GM12878 (cell line): ENCODE measurements at regions not wholly inside any gene's neighbourhood (a gene's known extent, or its start where the extent isn't known, plus 50 kb on each side); places are given as distances from the start of the nearest gene placed in this dataset.

Experiments
- BRCA1 ChIP-seq: IDR thresholded peaks from 2 replicates; pipeline ENCODE4 v1.6.1; 2011; ENCODE audit warnings: low read depth, low read length, improper control_type of control experiment
- CBX3 ChIP-seq: fragments of 200-600 bp; sonication (generic); IDR thresholded peaks from 2 replicates; pipeline ENCODE4 v1.6.1; 2016; ENCODE audit warnings: low read depth, borderline replicate concordance
- CTCF ChIP-seq, 3 experiments: IDR thresholded peaks in 2 of 3; conservative IDR thresholded peaks in 1 of 3; 2 replicates each; pipeline ENCODE4 v1.5.1; 2011; ENCODE audit warnings: low read depth in 3 of 3, low read length in 3 of 3, mild to moderate bottlenecking in 3 of 3, control low read depth in 2 of 3, moderate library complexity in 2 of 3, inconsistent platforms in 1 of 3, mixed read lengths in 1 of 3; ENCODE audit not compliant: control insufficient read depth in 2 of 3, insufficient read depth in 1 of 3; ENCODE audit errors: extremely low read depth in 1 of 3
- MLLT1 ChIP-seq: fragments of 450-650 bp; IDR thresholded peaks from 2 replicates; pipeline ENCODE4 v1.6.1; 2016; ENCODE audit warnings: mild to moderate bottlenecking
- NBN ChIP-seq: fragments of 450-650 bp; IDR thresholded peaks from 2 replicates; pipeline ENCODE4 v1.6.1; 2016
- NRF1 ChIP-seq: conservative IDR thresholded peaks from 2 replicates; pipeline ENCODE4 v1.6.1; 2011; ENCODE audit warnings: mild to moderate bottlenecking, low read depth, low read length, improper control_type of control experiment
- POLR2A ChIP-seq: IDR thresholded peaks from 2 replicates; pipeline ENCODE4 v1.6.1; 2011; ENCODE audit warnings: low read depth, mild to moderate bottlenecking, low read length
- RCOR1 ChIP-seq: conservative IDR thresholded peaks from 2 replicates; pipeline ENCODE4 v1.6.1; 2012; ENCODE audit warnings: low read depth, low read length, improper control_type of control experiment
- RFX5 ChIP-seq: IDR thresholded peaks from 2 replicates; pipeline ENCODE4 v1.6.1; 2011; ENCODE audit warnings: low read depth, low read length, improper control_type of control experiment
- SKIL ChIP-seq: fragments of 450-650 bp; IDR thresholded peaks from 2 replicates; pipeline ENCODE4 v1.6.1; 2017; ENCODE audit warnings: mild to moderate bottlenecking, low read depth, inconsistent platforms; ENCODE audit not compliant: poor library complexity, severe bottlenecking
- SMAD1 ChIP-seq: fragments of 450-650 bp; IDR thresholded peaks from 2 replicates; pipeline ENCODE4 v1.6.1; 2018; ENCODE audit warnings: mild to moderate bottlenecking, low read depth; ENCODE audit not compliant: partially characterized antibody
- TARDBP ChIP-seq: IDR thresholded peaks from 2 replicates; pipeline ENCODE4 v1.6.1; 2016; ENCODE audit warnings: borderline replicate concordance
- ZBTB11 ChIP-seq: fragments of 450-650 bp; formaldehyde crosslinking; IDR thresholded peaks from 2 replicates; pipeline ENCODE4 v1.5.0; 2022; ENCODE audit warnings: mild to moderate bottlenecking, missing genetic modification characterization
- ZNF24 ChIP-seq: fragments of 450-650 bp; IDR thresholded peaks from 2 replicates; pipeline ENCODE4 v1.6.1; 2017; ENCODE audit warnings: antibody characterized with exemption, mild to moderate bottlenecking

GRCh38 chr1:187471555-187471954, 642.8 kb downstream of the PLA2G4A start:
- TF ChIP-seq RFX5 (no peak), NBN (no peak), CTCF (IDR thresholded peaks at IDR 0.05 in 2 of 3, conservative IDR thresholded peaks at IDR 0.05 in 1 of 3; ENCODE audit: control insufficient read depth in 2 of 3, extremely low read depth in 1 of 3, insufficient read depth in 1 of 3, low read depth in 3 of 3, low read length in 3 of 3) (no peak), ZBTB11 (CRISPR knock-in tag) (no peak), BRCA1 (no peak), TARDBP (no peak), POLR2A (no peak), ZNF24 (no peak), RCOR1 (no peak), NRF1 (no peak), CBX3 (no peak), SMAD1 (no peak), MLLT1 (no peak), SKIL (no peak)
